GM12874 (cell line): ENCODE measurements at regions not wholly inside any gene's neighbourhood (a gene's known extent, or its start where the extent isn't known, plus 50 kb on each side); places are given as distances from the start of the nearest gene placed in this dataset.

Experiments used
- TF ChIP-seq, protein P1 (sequence below): IDR thresholded peaks from 2 replicates; pipeline ENCODE4 v1.5.1; 2011; ENCODE audit warnings: low read depth, mild to moderate bottlenecking, control low read depth, low read length, moderate library complexity; ENCODE audit not compliant: insufficient read depth

DNA sequence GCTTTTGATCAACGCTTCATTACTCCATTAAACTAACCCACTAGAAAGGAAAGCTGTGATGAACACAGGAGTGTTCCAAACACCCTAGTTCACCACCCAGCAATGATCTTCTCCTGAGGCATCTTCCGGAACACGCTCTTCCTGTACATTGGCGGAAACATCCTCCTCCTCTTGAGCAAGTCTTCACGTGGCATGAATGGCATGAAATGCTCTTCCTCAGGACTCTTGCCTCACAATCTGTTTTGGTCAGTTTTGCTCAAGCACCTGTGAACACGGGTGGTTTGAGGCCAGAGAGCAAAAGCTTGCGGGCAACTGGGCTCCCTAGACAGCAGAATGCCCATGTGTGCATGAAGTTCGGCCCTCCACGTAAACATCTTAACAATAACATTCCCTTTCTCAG is 734.2 kb upstream of the SALL3 start:
- TF ChIP-seq, protein P1, sequence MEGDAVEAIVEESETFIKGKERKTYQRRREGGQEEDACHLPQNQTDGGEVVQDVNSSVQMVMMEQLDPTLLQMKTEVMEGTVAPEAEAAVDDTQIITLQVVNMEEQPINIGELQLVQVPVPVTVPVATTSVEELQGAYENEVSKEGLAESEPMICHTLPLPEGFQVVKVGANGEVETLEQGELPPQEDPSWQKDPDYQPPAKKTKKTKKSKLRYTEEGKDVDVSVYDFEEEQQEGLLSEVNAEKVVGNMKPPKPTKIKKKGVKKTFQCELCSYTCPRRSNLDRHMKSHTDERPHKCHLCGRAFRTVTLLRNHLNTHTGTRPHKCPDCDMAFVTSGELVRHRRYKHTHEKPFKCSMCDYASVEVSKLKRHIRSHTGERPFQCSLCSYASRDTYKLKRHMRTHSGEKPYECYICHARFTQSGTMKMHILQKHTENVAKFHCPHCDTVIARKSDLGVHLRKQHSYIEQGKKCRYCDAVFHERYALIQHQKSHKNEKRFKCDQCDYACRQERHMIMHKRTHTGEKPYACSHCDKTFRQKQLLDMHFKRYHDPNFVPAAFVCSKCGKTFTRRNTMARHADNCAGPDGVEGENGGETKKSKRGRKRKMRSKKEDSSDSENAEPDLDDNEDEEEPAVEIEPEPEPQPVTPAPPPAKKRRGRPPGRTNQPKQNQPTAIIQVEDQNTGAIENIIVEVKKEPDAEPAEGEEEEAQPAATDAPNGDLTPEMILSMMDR, result no peak

DNA sequence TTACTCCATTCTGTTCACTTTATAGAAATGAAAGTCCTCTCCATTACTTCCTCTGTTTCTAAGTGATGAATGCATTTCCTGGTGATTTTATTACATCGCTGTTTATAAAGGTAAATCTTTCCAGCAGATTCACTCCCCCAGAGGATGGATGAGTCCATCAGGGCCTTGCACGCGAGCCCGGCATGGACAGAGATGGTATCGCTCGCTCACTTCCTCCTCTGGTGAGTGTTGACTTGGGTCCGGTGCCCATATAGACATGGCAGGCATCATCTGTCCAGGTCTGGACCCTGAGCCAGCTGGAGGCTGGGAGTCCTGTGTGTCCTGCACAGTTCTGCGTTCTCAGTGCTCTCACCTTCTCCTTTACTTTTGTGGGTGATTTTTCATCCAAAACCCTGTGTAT is 733.6 kb upstream of the SALL3 start:
- TF ChIP-seq, protein P1, result no peak

DNA sequence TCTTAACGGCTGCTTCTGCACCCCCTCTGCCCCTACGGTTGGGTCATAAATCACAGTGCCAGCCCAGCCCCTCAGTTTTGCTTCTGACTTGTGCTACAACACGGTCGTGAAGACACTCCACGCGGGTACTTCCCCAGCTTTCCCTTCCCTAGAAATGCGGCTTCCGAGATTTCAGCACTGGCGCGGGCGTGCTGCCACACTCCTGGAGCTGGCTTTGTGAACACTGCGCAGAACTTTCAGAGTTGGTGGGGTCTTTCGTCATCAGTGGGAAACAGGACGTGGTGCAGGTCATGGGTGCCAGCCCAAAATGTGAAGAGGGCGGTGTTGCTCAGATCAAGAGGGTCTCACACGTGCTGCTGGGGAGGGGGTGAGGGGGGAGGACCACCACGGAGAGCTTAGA is 733.0 kb upstream of the SALL3 start:
- TF ChIP-seq, protein P1, result no peak

DNA sequence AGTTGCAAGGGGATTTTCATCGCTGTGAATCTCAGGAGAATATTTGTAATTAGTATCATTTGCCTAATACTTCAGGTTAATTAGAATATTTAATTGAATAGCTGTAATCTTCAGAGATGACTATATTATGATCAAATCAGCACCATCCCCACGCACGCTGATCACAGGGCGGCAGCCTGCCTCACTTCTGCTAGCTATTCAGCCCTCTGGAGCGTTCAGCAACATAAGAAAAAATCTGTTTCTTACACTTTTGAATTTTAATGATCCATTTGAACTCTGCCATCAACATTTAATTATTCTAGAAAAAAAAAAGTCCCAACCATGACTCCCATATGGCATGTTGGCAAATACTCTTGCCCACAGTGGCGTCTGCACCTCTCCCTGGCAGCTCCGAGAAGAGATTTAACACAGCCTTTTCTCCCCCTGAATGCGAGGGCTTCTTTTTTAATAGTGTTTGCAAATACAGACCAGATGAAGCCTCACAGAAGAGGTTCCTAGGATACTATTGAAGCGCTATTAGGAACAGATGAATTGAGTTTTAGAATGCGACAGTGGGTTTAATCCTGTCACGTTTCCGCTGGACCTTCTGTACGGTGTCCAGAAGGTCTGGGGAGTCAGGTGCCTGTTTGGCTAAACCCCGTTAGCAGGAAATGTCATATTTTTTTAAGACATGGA is 731.9 kb upstream of the SALL3 start:
- TF ChIP-seq, protein P1, result no peak

DNA sequence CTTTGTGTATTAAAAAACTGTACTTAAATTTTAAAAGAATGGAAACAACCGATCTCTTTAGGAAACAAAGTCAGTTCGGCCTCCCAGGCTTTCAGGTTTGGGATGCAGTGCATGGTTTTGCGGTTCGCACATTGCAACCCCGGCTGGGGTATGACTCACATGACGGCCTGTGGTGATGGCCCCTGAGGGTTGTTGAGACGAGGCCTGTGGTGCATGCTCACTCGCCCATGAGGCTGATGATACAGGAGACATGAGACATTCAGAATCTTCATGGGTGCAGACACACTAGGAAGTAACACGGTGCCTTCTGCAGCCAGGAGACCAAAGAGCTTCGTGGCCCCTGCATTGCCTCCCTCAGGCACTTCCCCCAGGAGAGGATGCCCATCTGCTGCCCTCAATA is 724.6 kb upstream of the SALL3 start:
- TF ChIP-seq, protein P1, result no peak

DNA sequence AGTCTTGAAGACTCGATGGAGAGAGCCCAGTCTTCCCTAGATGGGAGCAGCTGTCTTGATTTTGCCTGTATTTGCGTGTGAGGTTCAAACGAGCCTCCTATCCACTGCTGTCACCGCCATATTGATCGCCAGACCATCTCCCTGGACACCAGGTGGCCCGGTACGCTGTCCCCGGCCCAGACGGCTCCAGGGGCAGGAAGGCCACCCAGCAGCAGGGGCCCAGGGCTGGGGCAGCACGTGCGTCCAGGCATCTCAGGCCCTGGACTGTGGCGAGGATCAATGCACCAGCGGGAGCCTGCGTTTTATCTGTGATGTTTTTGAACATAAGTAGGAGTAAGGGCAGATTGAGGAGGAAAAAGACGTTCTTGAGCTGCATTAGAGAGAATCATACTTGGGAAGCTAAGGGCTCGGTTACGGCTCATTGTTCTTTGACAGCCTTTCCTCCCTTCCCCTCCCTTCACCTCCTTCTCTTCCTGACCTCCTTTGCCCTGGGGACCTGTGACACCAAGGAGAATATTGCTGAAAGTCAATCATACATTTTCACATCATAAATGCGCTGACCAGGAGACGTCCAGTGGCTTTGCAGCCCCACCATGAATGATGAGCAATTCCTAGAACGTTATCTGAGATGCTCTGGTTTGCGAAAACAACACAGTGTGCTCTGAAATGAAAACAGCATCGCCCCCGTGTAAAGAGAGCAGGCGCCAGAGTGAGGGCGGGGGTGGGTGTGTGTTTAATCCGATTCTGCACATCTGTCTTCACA is 711.2 kb upstream of the SALL3 start:
- TF ChIP-seq, protein P1, result no peak

DNA sequence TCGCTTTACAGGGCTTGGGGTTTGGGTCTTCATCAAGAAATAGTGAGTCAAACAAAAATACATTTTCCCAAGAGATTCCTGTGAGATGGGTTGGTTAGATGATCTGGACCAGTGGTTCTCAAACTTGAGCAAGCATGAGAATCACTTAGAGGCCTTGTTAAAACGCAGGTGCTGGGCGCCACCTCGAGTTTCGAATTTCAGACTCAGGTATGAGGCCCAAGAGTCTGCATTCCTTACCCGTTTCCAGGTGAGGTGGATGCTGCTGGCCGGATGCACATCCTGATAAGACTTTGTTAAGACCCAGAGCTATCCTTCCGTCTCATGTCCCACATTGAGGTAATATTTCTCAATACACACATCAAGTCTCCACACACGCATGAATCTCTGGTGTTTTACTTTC is 707.8 kb upstream of the SALL3 start:
- TF ChIP-seq, protein P1, result no peak
